Lower lobe of right lung (tissue), 2 donors: ENCODE measurements at regions not wholly inside any gene's neighbourhood (a gene's known extent, or its start where the extent isn't known, plus 50 kb on each side); places are given as distances from the start of the nearest gene placed in this dataset.

Source experiments
- ATAC-seq, 2 donors: fragments of 200-7000 bp; cut with Tn5 transposase; one replicate each; pipeline ENCODE4 v1.9.1; 2020 to 2022; ENCODE audit warnings: mild to moderate bottlenecking in 2 of 2, moderate library complexity in 2 of 2
- DNase-seq: peaks from one replicate; pipeline ENCODE4 v3.0.0-alpha.2; 2020
- H3K27ac ChIP-seq: fragments of 200-600 bp; one replicate; pipeline ENCODE4 v1.8.0; 2022
- H3K27me3 ChIP-seq: fragments of 200-600 bp; one replicate; pipeline ENCODE4 v1.8.0; 2022; ENCODE audit warnings: low read depth
- H3K36me3 ChIP-seq: fragments of 200-600 bp; one replicate; pipeline ENCODE4 v1.8.0; 2022; ENCODE audit warnings: mild to moderate bottlenecking
- H3K4me1 ChIP-seq: fragments of 200-600 bp; one replicate; pipeline ENCODE4 v1.8.0; 2022
- H3K4me3 ChIP-seq: fragments of 200-600 bp; one replicate; pipeline ENCODE4 v1.8.0; 2022; ENCODE audit warnings: mild to moderate bottlenecking
- H3K9me3 ChIP-seq: fragments of 200-600 bp; one replicate; pipeline ENCODE4 v1.8.0; 2022
- CTCF ChIP-seq: fragments of 200-600 bp; IDR thresholded peaks from one replicate; pipeline ENCODE4 v1.8.0; 2022; ENCODE audit warnings: antibody characterized with exemption, mild to moderate bottlenecking
- intact Hi-C: fragments of 100-400 bp; cut with DNase I; formaldehyde crosslinking; loops from one replicate; pipeline ENCODE4 v1.11.0; 2022
- donor health status: DM: no; HTN: yes; CAD: no; lungs with severe emphysema.

GRCh38 chr5:107219993-107220392 lies 450.7 kb downstream of the EFNA5 start:
- TF ChIP-seq CTCF, result no peak
- no peak overlapping the region for H3K4me3 ChIP-seq
- intact Hi-C loops, result no loop called here
- no peaks in the 10 kb centered on the region for H3K4me1 ChIP-seq
- H3K27me3 ChIP-seq, result no peaks in the 10 kb centered on the region
- DNase-seq (no peak), ATAC-seq (no peak)
- H3K36me3 ChIP-seq, result no peaks in the 10 kb centered on the region
- H3K27ac ChIP-seq, result no peak overlapping the region
- H3K9me3 ChIP-seq, result no peaks in the 10 kb centered on the region

- H3K9me3 ChIP-seq, result no peaks in the 10 kb centered on the region
- no peaks in the 10 kb centered on the region for H3K27me3 ChIP-seq
- H3K36me3 ChIP-seq, result no peaks in the 10 kb centered on the region
- intact Hi-C loops, result no loop called here
- TF ChIP-seq CTCF, result no peak
- H3K4me3 ChIP-seq, result no peak overlapping the region
- no peak for ATAC-seq
- no peak overlapping the region for H3K27ac ChIP-seq
- no peak for DNase-seq
- no peaks in the 10 kb centered on the region for H3K4me1 ChIP-seq
These were observed 452.1 kb downstream of the EFNA5 start for GRCh38 chr5:107218457-107219193.

- Histone ChIP-seq H3K27ac (no peak overlapping the region), H3K9me3 (no peaks in the 10 kb centered on the region), H3K4me3 (no peak overlapping the region), H3K27me3 (no peaks in the 10 kb centered on the region), H3K4me1 (no peaks in the 10 kb centered on the region), H3K36me3 (no peaks in the 10 kb centered on the region)
- ATAC-seq, result peak; percentile 91 to 93
- intact Hi-C loops, result no loop called here
- DNase-seq, result peak; percentile 56
- no peak for TF ChIP-seq CTCF
These were observed 453.0 kb downstream of the EFNA5 start for GRCh38 chr5:107217721-107218130.

- intact Hi-C loops, result no loop called here
- Histone ChIP-seq H3K36me3 (no peaks in the 10 kb centered on the region), H3K27me3 (no peaks in the 10 kb centered on the region), H3K27ac (no peak overlapping the region), H3K9me3 (no peaks in the 10 kb centered on the region), H3K4me3 (no peak overlapping the region), H3K4me1 (no peaks in the 10 kb centered on the region)
- ATAC-seq (no peak), DNase-seq (no peak)
- no peak for TF ChIP-seq CTCF
These were observed 454.1 kb downstream of the EFNA5 start for GRCh38 chr5:107216587-107216986.

- Histone ChIP-seq H3K9me3 (no peaks in the 10 kb centered on the region), H3K36me3 (no peaks in the 10 kb centered on the region), H3K27me3 (no peaks in the 10 kb centered on the region), H3K4me3 (no peak overlapping the region), H3K27ac (no peak overlapping the region), H3K4me1 (no peaks in the 10 kb centered on the region)
- intact Hi-C loops, result no loop called here
- ATAC-seq (no peak), DNase-seq (no peak)
- no peak for TF ChIP-seq CTCF
These were observed 455.1 kb downstream of the EFNA5 start for GRCh38 chr5:107215611-107216010.
